Vagina (tissue), 2 donors: ENCODE measurements at regions not wholly inside any gene's neighbourhood (a gene's known extent, or its start where the extent isn't known, plus 50 kb on each side); places are given as distances from the start of the nearest gene placed in this dataset.

Experiments
- DNase-seq, 2 donors: peaks; one replicate each; pipeline ENCODE4 v3.0.0-alpha.2; 2017; ENCODE audit errors: extremely low spot score in 2 of 2
- H3K27ac ChIP-seq: fragments of 200-600 bp; sonication (generic); one replicate; pipeline ENCODE4 v1.5.1; 2019
- H3K27me3 ChIP-seq: fragments of 200-600 bp; sonication (generic); one replicate; pipeline ENCODE4 v1.5.1; 2019
- H3K36me3 ChIP-seq, 2 donors: fragments of 200-600 bp; sonication (generic); one replicate each; pipeline ENCODE4 v1.5.1; 2017 to 2019
- H3K4me1 ChIP-seq: fragments of 200-600 bp; sonication (generic); one replicate; pipeline ENCODE4 v1.5.1; 2019
- H3K4me3 ChIP-seq, 2 donors: fragments of 200-600 bp; sonication (generic); 1 replicate in 1 of 2; 2 replicates in 1 of 2; pipeline ENCODE4 v1.5.1; 2016 to 2019
- H3K9me3 ChIP-seq: fragments of 200-600 bp; sonication (generic); one replicate; pipeline ENCODE4 v1.5.1; 2019
- POLR2A ChIP-seq, 2 donors: fragments of 450-650 bp; IDR thresholded peaks; one replicate each; pipeline ENCODE4 v1.6.1; 2017; ENCODE audit warnings: antibody characterized with exemption in 2 of 2, mild to moderate bottlenecking in 2 of 2, moderate library complexity in 2 of 2
- POLR2AphosphoS5 ChIP-seq, 2 donors: sonication (generic); formaldehyde crosslinking; IDR thresholded peaks; one replicate each; pipeline ENCODE4 v1.9.0; 2017; ENCODE audit warnings: antibody characterized with exemption in 2 of 2, mild to moderate bottlenecking in 2 of 2, low read depth in 1 of 2; ENCODE audit not compliant: insufficient read depth in 1 of 2
- intact Hi-C: fragments of 100-400 bp; cut with DNase I; formaldehyde crosslinking; loops from one replicate; pipeline ENCODE4 v1.15.1; 2023
- TF ChIP-seq, protein P1 (sequence below), 3 experiments: fragments of 450-650 bp in 2 of 3; fragments of 200-600 bp in 1 of 3; sonication (generic) in 1 of 3; IDR thresholded peaks; one replicate each; pipeline ENCODE4 v1.5.1; 2017 to 2019; ENCODE audit warnings: antibody characterized with exemption in 3 of 3, mild to moderate bottlenecking in 2 of 3, moderate library complexity in 2 of 3

DNA sequence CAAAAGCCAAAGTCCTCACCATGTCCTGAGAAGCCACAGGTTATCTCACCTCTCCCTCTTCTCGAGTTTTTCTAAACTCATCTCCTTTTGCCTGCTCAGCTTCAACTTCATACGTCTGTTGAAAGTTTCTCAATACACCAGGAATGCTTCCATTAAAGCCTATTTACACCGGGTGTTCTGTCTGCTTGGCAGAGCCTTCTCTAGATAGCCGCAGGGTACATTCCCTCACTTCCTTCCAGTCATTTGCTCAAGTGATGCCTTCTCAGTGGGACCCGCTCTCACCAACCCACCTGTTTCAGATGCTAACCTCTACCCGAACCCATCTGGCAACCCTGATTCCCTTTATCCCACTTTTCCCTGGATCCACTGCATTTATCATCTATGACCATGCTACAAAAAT, 257.0 kb upstream of the ADGRL2 start:
- Histone ChIP-seq H3K4me3 (no peak overlapping the region), H3K4me1 (no peaks in the 10 kb centered on the region), H3K36me3 (no peaks in the 10 kb centered on the region), H3K27me3 (no peaks in the 10 kb centered on the region), H3K27ac (no peak overlapping the region), H3K9me3 (no peaks in the 10 kb centered on the region)
- DNase-seq: no peak
- TF ChIP-seq, protein P1, sequence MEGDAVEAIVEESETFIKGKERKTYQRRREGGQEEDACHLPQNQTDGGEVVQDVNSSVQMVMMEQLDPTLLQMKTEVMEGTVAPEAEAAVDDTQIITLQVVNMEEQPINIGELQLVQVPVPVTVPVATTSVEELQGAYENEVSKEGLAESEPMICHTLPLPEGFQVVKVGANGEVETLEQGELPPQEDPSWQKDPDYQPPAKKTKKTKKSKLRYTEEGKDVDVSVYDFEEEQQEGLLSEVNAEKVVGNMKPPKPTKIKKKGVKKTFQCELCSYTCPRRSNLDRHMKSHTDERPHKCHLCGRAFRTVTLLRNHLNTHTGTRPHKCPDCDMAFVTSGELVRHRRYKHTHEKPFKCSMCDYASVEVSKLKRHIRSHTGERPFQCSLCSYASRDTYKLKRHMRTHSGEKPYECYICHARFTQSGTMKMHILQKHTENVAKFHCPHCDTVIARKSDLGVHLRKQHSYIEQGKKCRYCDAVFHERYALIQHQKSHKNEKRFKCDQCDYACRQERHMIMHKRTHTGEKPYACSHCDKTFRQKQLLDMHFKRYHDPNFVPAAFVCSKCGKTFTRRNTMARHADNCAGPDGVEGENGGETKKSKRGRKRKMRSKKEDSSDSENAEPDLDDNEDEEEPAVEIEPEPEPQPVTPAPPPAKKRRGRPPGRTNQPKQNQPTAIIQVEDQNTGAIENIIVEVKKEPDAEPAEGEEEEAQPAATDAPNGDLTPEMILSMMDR (IDR thresholded peaks at IDR 0.05): no peak
- TF ChIP-seq POLR2AphosphoS5 (IDR thresholded peaks at IDR 0.05; ENCODE audit: insufficient read depth in 1 of 2, low read depth in 1 of 2) (no peak), POLR2A (IDR thresholded peaks at IDR 0.05) (no peak)
- intact Hi-C loops: no loop called here

DNA sequence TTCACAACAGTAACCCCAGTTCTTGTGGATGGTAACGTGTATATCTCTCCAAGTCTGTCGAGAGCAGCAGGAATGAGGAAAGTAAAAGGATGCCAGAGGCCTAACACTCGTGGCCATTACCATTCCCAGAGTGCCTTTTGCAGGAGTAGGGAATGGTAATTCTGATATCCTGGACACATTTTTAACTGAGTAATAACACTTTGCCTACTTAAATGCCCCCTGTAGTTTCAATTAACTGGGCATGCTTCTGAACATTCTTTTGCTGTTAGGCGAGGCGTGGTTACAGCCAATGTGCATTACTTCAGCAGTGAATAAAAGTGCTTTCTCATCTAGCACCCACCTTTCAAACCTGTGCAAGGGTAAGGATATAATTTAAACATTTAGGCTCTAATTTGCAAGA, 258.5 kb upstream of the ADGRL2 start:
- Histone ChIP-seq H3K4me1 (no peaks in the 10 kb centered on the region), H3K27ac (no peak overlapping the region), H3K27me3 (no peaks in the 10 kb centered on the region), H3K36me3 (no peaks in the 10 kb centered on the region), H3K9me3 (no peaks in the 10 kb centered on the region), H3K4me3 (no peak overlapping the region)
- intact Hi-C loops: no loop called here
- TF ChIP-seq POLR2AphosphoS5 (IDR thresholded peaks at IDR 0.05; ENCODE audit: insufficient read depth in 1 of 2, low read depth in 1 of 2): no peak
- TF ChIP-seq, protein P1 (IDR thresholded peaks at IDR 0.05): no peak
- no peak for TF ChIP-seq POLR2A (IDR thresholded peaks at IDR 0.05)
- DNase-seq: no peak

DNA sequence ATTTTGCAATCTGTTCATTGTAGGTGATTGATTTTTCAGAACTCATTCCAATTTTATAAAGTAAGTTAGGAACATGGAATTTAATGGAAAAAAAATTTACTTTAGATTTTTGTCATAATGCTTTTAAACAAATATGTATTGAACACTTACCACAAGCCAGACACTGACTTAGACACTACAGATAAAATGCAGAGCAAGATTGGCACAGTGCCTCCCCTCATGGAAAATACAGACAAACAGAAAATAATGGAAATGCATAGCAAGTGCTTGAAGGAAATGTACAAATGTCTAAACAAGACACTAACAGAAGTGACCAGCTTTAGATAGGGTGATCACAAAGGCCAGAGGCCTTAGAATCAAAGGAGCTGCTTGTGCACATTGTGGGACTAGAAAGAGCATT, 260.5 kb upstream of the ADGRL2 start:
- Histone ChIP-seq H3K27me3 (no peaks in the 10 kb centered on the region), H3K36me3 (no peaks in the 10 kb centered on the region), H3K4me3 (no peak overlapping the region), H3K27ac (no peak overlapping the region), H3K9me3 (no peaks in the 10 kb centered on the region), H3K4me1 (no peaks in the 10 kb centered on the region)
- intact Hi-C loops: no loop called here
- TF ChIP-seq POLR2A (IDR thresholded peaks at IDR 0.05) (no peak), POLR2AphosphoS5 (IDR thresholded peaks at IDR 0.05; ENCODE audit: insufficient read depth in 1 of 2, low read depth in 1 of 2) (no peak)
- TF ChIP-seq, protein P1 (IDR thresholded peaks at IDR 0.05): no peak
- no peak for DNase-seq

DNA sequence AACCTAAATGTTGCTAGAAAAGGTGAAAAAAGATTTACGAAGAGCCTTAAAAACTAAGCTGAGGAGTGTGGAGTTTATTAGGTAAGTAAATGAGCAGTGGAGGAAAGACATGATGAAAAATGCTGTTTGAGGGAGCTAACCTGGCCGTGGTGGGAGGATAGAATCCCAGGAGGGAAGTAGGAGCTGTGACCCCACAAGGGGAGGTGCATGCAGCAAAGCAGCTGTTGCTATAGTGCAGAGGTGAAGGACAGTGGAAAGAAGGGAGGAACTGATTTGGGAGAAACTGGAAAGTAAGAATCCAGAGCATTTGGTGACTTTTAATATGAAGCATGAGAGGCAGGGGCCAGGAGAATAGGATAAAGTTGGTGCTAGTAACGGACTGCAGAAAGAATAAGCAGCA, 271.7 kb upstream of the ADGRL2 start:
- intact Hi-C loops: no loop called here
- Histone ChIP-seq H3K27me3 (no peaks in the 10 kb centered on the region), H3K27ac (no peak overlapping the region), H3K4me1 (no peaks in the 10 kb centered on the region), H3K4me3 (no peak overlapping the region), H3K9me3 (no peaks in the 10 kb centered on the region), H3K36me3 (no peaks in the 10 kb centered on the region)
- no peak for DNase-seq
- TF ChIP-seq, protein P1 (IDR thresholded peaks at IDR 0.05): no peak
- TF ChIP-seq POLR2AphosphoS5 (IDR thresholded peaks at IDR 0.05; ENCODE audit: insufficient read depth in 1 of 2, low read depth in 1 of 2): no peak
- no peak for TF ChIP-seq POLR2A (IDR thresholded peaks at IDR 0.05)

DNA sequence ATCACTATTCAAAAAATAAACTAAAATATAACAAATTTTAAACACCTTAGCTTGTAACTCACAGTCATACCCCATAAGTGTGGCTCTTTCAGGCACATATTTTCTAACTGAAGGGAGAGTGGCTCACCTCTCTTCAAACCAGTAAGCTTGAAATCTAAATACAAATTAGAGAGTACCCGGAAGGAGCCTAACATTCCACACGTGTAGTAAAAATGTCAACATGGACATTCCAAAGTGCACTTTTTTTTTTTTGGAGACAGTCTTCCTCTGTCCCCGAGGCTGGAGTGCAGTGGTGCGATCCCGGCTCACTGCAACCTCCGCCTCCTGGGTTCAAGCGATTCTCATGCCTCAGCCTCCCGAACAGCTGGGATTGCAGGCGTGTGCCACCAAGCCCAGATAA, 275.6 kb upstream of the ADGRL2 start:
- intact Hi-C loops: no loop called here
- H3K4me3 ChIP-seq: no peak overlapping the region
- no peaks in the 10 kb centered on the region for H3K4me1 ChIP-seq
- no peaks in the 10 kb centered on the region for H3K9me3 ChIP-seq
- H3K36me3 ChIP-seq: no peaks in the 10 kb centered on the region
- no peak for TF ChIP-seq POLR2A (IDR thresholded peaks at IDR 0.05)
- TF ChIP-seq, protein P1 (IDR thresholded peaks at IDR 0.05): no peak
- no peak overlapping the region for H3K27ac ChIP-seq
- no peak for DNase-seq
- no peaks in the 10 kb centered on the region for H3K27me3 ChIP-seq
